H1 (cell line): ENCODE measurements at regions not wholly inside any gene's neighbourhood (a gene's known extent, or its start where the extent isn't known, plus 50 kb on each side); places are given as distances from the start of the nearest gene placed in this dataset.

Experiments
- CTCF ChIA-PET: fragments of 300-600 bp; sonication (Branson Sonifier 250); formaldehyde crosslinking; loops from one replicate; lab custom pipeline; 2021; ENCODE audit not compliant: partially characterized antibody; lab: Charles Lee
- POLR2A ChIA-PET: fragments of 300-600 bp; sonication (Branson Sonifier 250); formaldehyde crosslinking; loops from one replicate; lab custom pipeline; 2021; ENCODE audit warnings: inconsistent platforms; ENCODE audit not compliant: partially characterized antibody; lab: Charles Lee
- DNase-seq, 2 experiments: peaks; one replicate each; pipeline versions ENCODE4 v3.0.0 to v3.0.0-alpha.2; 2010 to 2022; ENCODE audit warnings: low spot score in 2 of 2, low read depth in 1 of 2, mixed read lengths in 1 of 2
- FAIRE-seq: peaks from 2 replicates; lab custom pipeline; 2011; peaks lifted over from hg19 to GRCh38; lab: Jason Lieb, UNC
- H2AFZ ChIP-seq: 2 replicates; pipeline ENCODE4 v1.8.1; 2012; ENCODE audit warnings: low read length, inconsistent platforms
- H2AK5ac ChIP-seq: 2 replicates; pipeline ENCODE4 v1.6.1; 2013; ENCODE audit warnings: low read depth, low read length
- H2BK120ac ChIP-seq: replicated peaks from 2 replicates; pipeline ENCODE3; 2013; ENCODE audit warnings: low read depth, low read length, inconsistent platforms
- H2BK12ac ChIP-seq: 2 replicates; pipeline ENCODE4 v1.6.1; 2013; ENCODE audit warnings: low read depth, low read length
- H2BK15ac ChIP-seq: 2 replicates; pipeline ENCODE4 v1.6.1; 2013; ENCODE audit warnings: low read length
- H2BK20ac ChIP-seq: 2 replicates; pipeline ENCODE4 v1.6.1; 2013; ENCODE audit warnings: low read length
- H2BK5ac ChIP-seq: 2 replicates; pipeline ENCODE4 v1.6.1; 2013; ENCODE audit warnings: low read depth, low read length
- H3K14ac ChIP-seq: 2 replicates; pipeline ENCODE4 v1.6.1; 2013; ENCODE audit warnings: inconsistent platforms; ENCODE audit not compliant: insufficient read length
- H3K18ac ChIP-seq: 2 replicates; pipeline ENCODE4 v1.6.1; 2013; ENCODE audit warnings: low read length; ENCODE audit errors: extremely low read depth
- H3K23ac ChIP-seq: 2 replicates; pipeline ENCODE4 v1.6.1; 2013; ENCODE audit warnings: inconsistent platforms; ENCODE audit not compliant: insufficient read length
- H3K23me2 ChIP-seq: 2 replicates; pipeline ENCODE4 v1.6.1; 2013; ENCODE audit warnings: low read depth, low read length
- H3K27ac ChIP-seq: 2 replicates; pipeline ENCODE4 v1.6.1; 2011; ENCODE audit warnings: low read depth, low read length, inconsistent platforms
- H3K27me3 ChIP-seq, 4 experiments: replicated peaks in 1 of 4; 1 replicate in 1 of 4; 2 replicates in 3 of 4; pipeline versions ENCODE4 v1.6.1 to v1.8.1; 2011 to 2013; ENCODE audit warnings: low read length in 3 of 4, mild to moderate bottlenecking in 3 of 4, inconsistent platforms in 2 of 4, mixed read lengths in 2 of 4, moderate library complexity in 1 of 4; ENCODE audit not compliant: control insufficient read depth in 3 of 4, insufficient read depth in 3 of 4; ENCODE audit errors: extremely low read depth in 1 of 4
- H3K36me3 ChIP-seq, 4 experiments: 2 replicates each; pipeline versions ENCODE4 v1.6.1 to v1.8.1; 2011 to 2013; ENCODE audit warnings: mild to moderate bottlenecking in 4 of 4, low read length in 3 of 4, moderate library complexity in 2 of 4, control low read depth in 1 of 4, inconsistent platforms in 1 of 4; ENCODE audit not compliant: insufficient read depth in 4 of 4, control insufficient read depth in 2 of 4
- H3K4ac ChIP-seq: replicated peaks from 2 replicates; pipeline ENCODE3; 2013; ENCODE audit warnings: low read length, low read depth, mixed read lengths, inconsistent platforms; ENCODE audit not compliant: insufficient read length
- H3K4me1 ChIP-seq, 4 experiments: replicated peaks in 1 of 4; 1 replicate in 1 of 4; 2 replicates in 3 of 4; pipeline versions ENCODE4 v1.6.1 to v1.8.1; 2011 to 2013; ENCODE audit warnings: low read length in 3 of 4, inconsistent platforms in 2 of 4, mixed read lengths in 1 of 4; ENCODE audit not compliant: insufficient read depth in 4 of 4, control insufficient read depth in 3 of 4
- H3K4me2 ChIP-seq, 2 experiments: 2 replicates each; pipeline versions ENCODE4 v1.6.1 to v1.8.1; 2011 to 2013; ENCODE audit warnings: low read depth in 2 of 2, low read length in 2 of 2, control low read depth in 1 of 2, inconsistent platforms in 1 of 2, mild to moderate bottlenecking in 1 of 2; ENCODE audit not compliant: insufficient read depth in 1 of 2
- H3K4me3 ChIP-seq, 4 experiments: fragments of 200-600, 300-600 bp in 1 of 4; sonication (generic), shearing (Covaris generic), sonication (Bioruptor Twin) in 1 of 4; 2 replicates each; pipeline versions ENCODE4 v1.5.1 to v1.8.1; 2011 to 2016; ENCODE audit warnings: low read length in 4 of 4, low read depth in 3 of 4, control low read depth in 2 of 4, inconsistent platforms in 2 of 4, mild to moderate bottlenecking in 2 of 4, mixed read lengths in 1 of 4, moderate library complexity in 1 of 4; ENCODE audit not compliant: insufficient read depth in 2 of 4; ENCODE audit errors: extremely low read depth in 1 of 4
- H3K56ac ChIP-seq: replicated peaks from 2 replicates; pipeline ENCODE3; 2013; ENCODE audit warnings: low read depth, mild to moderate bottlenecking, mixed read lengths, low read length, inconsistent platforms; ENCODE audit not compliant: insufficient read length
- H3K79me1 ChIP-seq: 2 replicates; pipeline ENCODE4 v1.6.1; 2013; ENCODE audit warnings: low read depth, low read length, control low read depth
- H3K79me2 ChIP-seq, 2 experiments: 2 replicates each; pipeline versions ENCODE4 v1.6.1 to v1.8.1; 2012 to 2013; ENCODE audit warnings: low read length in 2 of 2, mild to moderate bottlenecking in 2 of 2, inconsistent platforms in 1 of 2; ENCODE audit not compliant: insufficient read depth in 2 of 2, control insufficient read depth in 1 of 2
- H3K9ac ChIP-seq, 4 experiments: replicated peaks in 1 of 4; 1 replicate in 1 of 4; 2 replicates in 3 of 4; pipeline versions ENCODE4 v1.6.1 to v1.8.1; 2011 to 2013; ENCODE audit warnings: low read depth in 3 of 4, low read length in 3 of 4, control low read depth in 2 of 4, mild to moderate bottlenecking in 2 of 4, moderate library complexity in 2 of 4, inconsistent platforms in 1 of 4; ENCODE audit errors: extremely low read depth in 1 of 4
- H3K9me3 ChIP-seq, 2 experiments: 2 replicates each; pipeline versions ENCODE4 v1.6.1 to v1.8.1; 2012 to 2013; ENCODE audit warnings: mild to moderate bottlenecking in 2 of 2, moderate library complexity in 2 of 2, control low read depth in 1 of 2, inconsistent platforms in 1 of 2, low read depth in 1 of 2, low read length in 1 of 2, mixed read lengths in 1 of 2; ENCODE audit not compliant: insufficient read depth in 2 of 2
- H4K20me1 ChIP-seq, 2 experiments: replicated peaks in 1 of 2; 2 replicates each; pipeline versions ENCODE3 to v1.8.1; 2011 to 2013; ENCODE audit warnings: inconsistent platforms in 2 of 2, low read length in 2 of 2, mild to moderate bottlenecking in 1 of 2; ENCODE audit not compliant: insufficient read depth in 2 of 2, control insufficient read depth in 1 of 2
- H4K5ac ChIP-seq: 2 replicates; pipeline ENCODE4 v1.6.1; 2013; ENCODE audit warnings: low read length, low read depth, mixed read lengths, inconsistent platforms; ENCODE audit not compliant: insufficient read length
- H4K8ac ChIP-seq: 2 replicates; pipeline ENCODE4 v1.8.0; 2013; ENCODE audit warnings: mild to moderate bottlenecking, moderate library complexity, low read length, inconsistent platforms; ENCODE audit not compliant: insufficient read depth; ENCODE audit errors: extremely low read depth
- H4K91ac ChIP-seq: replicated peaks from 2 replicates; pipeline ENCODE3; 2013; ENCODE audit warnings: low read length, mixed read lengths, inconsistent platforms; ENCODE audit not compliant: insufficient read length
- EGR1 ChIP-seq: IDR thresholded peaks from 2 replicates; pipeline ENCODE4 v1.6.1; 2011; ENCODE audit warnings: low read depth, low read length, borderline replicate concordance
- EP300 ChIP-seq, 2 experiments: IDR thresholded peaks; 1 replicate in 1 of 2; 2 replicates in 1 of 2; pipeline ENCODE4 v1.6.1; 2011 to 2012; ENCODE audit warnings: low read depth in 2 of 2, low read length in 2 of 2, mild to moderate bottlenecking in 2 of 2, borderline replicate concordance in 1 of 2, inconsistent platforms in 1 of 2, moderate library complexity in 1 of 2
- FOSL1 ChIP-seq: IDR thresholded peaks from 2 replicates; pipeline ENCODE4 v1.6.1; 2011; ENCODE audit warnings: mild to moderate bottlenecking, low read depth, low read length, moderate library complexity; ENCODE audit not compliant: insufficient read depth
- HDAC2 ChIP-seq, 2 experiments: fragments of 300-600 bp in 1 of 2; sonication (generic) in 1 of 2; IDR thresholded peaks; 2 replicates each; pipeline ENCODE4 v1.6.1; 2011 to 2012; ENCODE audit warnings: low read depth in 2 of 2, low read length in 2 of 2, mild to moderate bottlenecking in 2 of 2, moderate library complexity in 2 of 2, borderline replicate concordance in 1 of 2, inconsistent platforms in 1 of 2
- POLR2AphosphoS5 ChIP-seq: IDR thresholded peaks from 2 replicates; pipeline ENCODE4 v1.6.1; 2011; ENCODE audit warnings: low read depth, low read length
- SUZ12 ChIP-seq: fragments of 200-600 bp; sonication (generic); IDR thresholded peaks from 2 replicates; pipeline ENCODE4 v1.6.1; 2012; ENCODE audit warnings: mild to moderate bottlenecking, inconsistent platforms, low read length, moderate library complexity, mixed read lengths
- WGBS, 2 experiments: shearing (Covaris generic) in 1 of 2; methylation state at CpG; one replicate each; pipeline versions ENCODE4 v1.1.6 to v1.1.7; 2013 to 2015; ENCODE audit warnings: low lambda C conversion rate in 2 of 2, mixed read lengths in 2 of 2, inconsistent platforms in 1 of 2, low coverage in 1 of 2, missing lambda C conversion rate in 1 of 2; ENCODE audit not compliant: insufficient replicate concordance in 2 of 2, insufficient coverage in 1 of 2, insufficient read length in 1 of 2; ENCODE audit errors: extremely low coverage in 1 of 2, missing lambda C conversion rate in 1 of 2; 5-methylcytosine and 5-hydroxymethylcytosine counted together

DNA sequence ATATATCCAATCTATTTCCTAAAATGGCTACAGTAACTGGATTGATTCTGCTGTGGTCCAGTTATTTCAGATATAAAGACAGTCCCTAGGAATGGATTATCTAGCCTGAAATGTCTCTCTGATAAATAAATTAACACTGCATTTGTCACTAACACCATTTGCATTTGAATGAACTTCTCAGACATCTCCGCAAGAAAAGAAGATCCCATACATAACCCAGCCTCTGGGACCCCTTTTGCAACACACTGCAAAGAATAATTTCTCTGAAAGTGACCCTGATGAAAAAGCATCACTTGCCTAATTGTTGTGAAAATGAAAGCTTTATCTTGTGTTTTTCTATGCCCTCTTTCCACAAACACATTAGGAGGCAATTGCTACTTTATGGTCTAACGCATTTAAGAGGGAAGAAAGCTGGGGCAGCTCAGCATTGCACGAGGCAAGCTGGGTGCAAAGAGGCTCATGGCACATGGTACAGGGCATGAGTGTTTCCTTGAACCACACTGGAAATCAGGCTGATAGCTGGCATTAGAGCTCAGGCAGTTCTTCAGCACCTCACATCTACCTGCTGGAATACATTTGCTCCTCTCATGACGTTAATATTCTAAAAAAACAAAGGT, 379.9 kb downstream of the IRS2 start:
- no peak overlapping the region for H4K8ac ChIP-seq
- H3K9me3 ChIP-seq, result peaks cover 3 to 11% of the 10 kb centered on the region in 2 experiments; a peak in 3 of 4 replicates
- no peaks in the 10 kb centered on the region for H3K36me3 ChIP-seq
- H4K91ac ChIP-seq, result no peak overlapping the region
- no peaks in the 10 kb centered on the region for H3K23me2 ChIP-seq
- H3K23ac ChIP-seq, result no peak overlapping the region
- no peak overlapping the region for H2BK20ac ChIP-seq
- no peak overlapping the region for H3K56ac ChIP-seq
- H3K18ac ChIP-seq, result no peak overlapping the region; the same call in 1 of the 2 replicates
- H3K27ac ChIP-seq, result no peak overlapping the region
- FAIRE-seq (no peak), DNase-seq (no peak)
- H3K9ac ChIP-seq, result no peak overlapping the region
- TF ChIP-seq EGR1 (no peak), HDAC2 (IDR thresholded peaks at IDR 0.05; ENCODE audit: borderline replicate concordance in 1 of 2, low read depth in 2 of 2, low read length in 2 of 2) (no peak), POLR2AphosphoS5 (no peak), FOSL1 (no peak), SUZ12 (no peak), EP300 (IDR thresholded peaks at IDR 0.05; ENCODE audit: borderline replicate concordance in 1 of 2, low read depth in 2 of 2, low read length in 2 of 2) (no peak)
- no peak overlapping the region for H2AK5ac ChIP-seq
- H3K4me3 ChIP-seq, result no peak overlapping the region
- no peak overlapping the region for H3K4ac ChIP-seq
- H2BK5ac ChIP-seq, result no peak overlapping the region
- H3K4me1 ChIP-seq, result no peaks in the 10 kb centered on the region
- no peaks in the 10 kb centered on the region for H3K79me2 ChIP-seq
- ChIA-PET CTCF (no interaction called here), POLR2A (no interaction called here)
- no peaks in the 10 kb centered on the region for H3K79me1 ChIP-seq
- no peaks in the 10 kb centered on the region for H4K20me1 ChIP-seq
- no peak overlapping the region for H2BK120ac ChIP-seq
- no peak overlapping the region for H3K14ac ChIP-seq
- 89% methylated on average over 4 of the region's 4 CpGs; no CpG with 5 or more reads in 1 of the 2 experiments for WGBS, 2 experiments
- H4K5ac ChIP-seq, result no peak overlapping the region
- no peak overlapping the region for H2BK15ac ChIP-seq
- H2AFZ ChIP-seq, result no peak overlapping the region
- H3K4me2 ChIP-seq, result no peak overlapping the region
- H3K27me3 ChIP-seq, result no peaks in the 10 kb centered on the region
- no peak overlapping the region for H2BK12ac ChIP-seq
